Muscle layer of colon (tissue), 2 donors: ENCODE measurements at regions not wholly inside any gene's neighbourhood (a gene's known extent, or its start where the extent isn't known, plus 50 kb on each side); places are given as distances from the start of the nearest gene placed in this dataset.

Experiments used
- H3K27ac ChIP-seq: one replicate; pipeline ENCODE4 v1.7.0; 2013; ENCODE audit warnings: low read depth, mild to moderate bottlenecking, low read length, moderate library complexity
- H3K27me3 ChIP-seq, 2 donors: one replicate each; pipeline ENCODE4 v1.7.0; 2013; ENCODE audit warnings: low read length in 2 of 2, mild to moderate bottlenecking in 2 of 2; ENCODE audit not compliant: insufficient read depth in 2 of 2, control insufficient read depth in 1 of 2
- H3K36me3 ChIP-seq: one replicate; pipeline ENCODE4 v1.7.0; 2013; ENCODE audit warnings: mild to moderate bottlenecking, low read length; ENCODE audit not compliant: insufficient read depth
- H3K4me1 ChIP-seq: one replicate; pipeline ENCODE4 v1.7.0; 2013; ENCODE audit warnings: mild to moderate bottlenecking, low read length; ENCODE audit not compliant: insufficient read depth
- H3K4me3 ChIP-seq, 2 donors: one replicate each; pipeline ENCODE4 v1.7.0; 2013; ENCODE audit warnings: low read length in 2 of 2, low read depth in 1 of 2, mild to moderate bottlenecking in 1 of 2, moderate library complexity in 1 of 2
- H3K9ac ChIP-seq: one replicate; pipeline ENCODE4 v1.7.0; 2013; ENCODE audit warnings: low read length
- H3K9me3 ChIP-seq: one replicate; pipeline ENCODE4 v1.7.0; 2013; ENCODE audit warnings: mild to moderate bottlenecking, low read length
- donor health status: abdominal sarcoma.
- donor health status: Adenocarcinoma of cecum.

DNA sequence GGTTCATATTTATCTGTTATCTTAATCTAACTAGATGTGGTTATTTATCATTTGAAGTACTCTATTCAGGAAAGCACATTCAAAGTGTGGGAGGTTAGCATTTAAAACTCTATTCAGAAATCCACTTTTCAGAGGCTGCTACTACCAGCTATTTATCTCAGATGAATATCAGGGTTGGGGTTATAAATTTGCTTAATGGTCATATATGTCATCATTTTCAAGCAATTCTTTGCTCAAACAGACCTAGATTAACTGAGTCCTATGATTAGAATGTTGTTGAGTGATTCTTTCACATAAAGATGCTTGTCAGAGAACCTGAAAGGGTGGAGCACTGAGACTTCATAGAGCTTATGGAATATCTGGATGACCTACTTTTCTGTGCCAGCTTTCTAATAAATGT, 436.9 kb upstream of the TGFBR2 start:
- Histone ChIP-seq H3K36me3 (no peaks in the 10 kb centered on the region), H3K4me3 (no peak overlapping the region), H3K27ac (no peak overlapping the region), H3K9ac (no peak overlapping the region), H3K4me1 (peaks cover 6% of the 10 kb centered on the region), H3K27me3 (no peaks in the 10 kb centered on the region), H3K9me3 (no peaks in the 10 kb centered on the region)

DNA sequence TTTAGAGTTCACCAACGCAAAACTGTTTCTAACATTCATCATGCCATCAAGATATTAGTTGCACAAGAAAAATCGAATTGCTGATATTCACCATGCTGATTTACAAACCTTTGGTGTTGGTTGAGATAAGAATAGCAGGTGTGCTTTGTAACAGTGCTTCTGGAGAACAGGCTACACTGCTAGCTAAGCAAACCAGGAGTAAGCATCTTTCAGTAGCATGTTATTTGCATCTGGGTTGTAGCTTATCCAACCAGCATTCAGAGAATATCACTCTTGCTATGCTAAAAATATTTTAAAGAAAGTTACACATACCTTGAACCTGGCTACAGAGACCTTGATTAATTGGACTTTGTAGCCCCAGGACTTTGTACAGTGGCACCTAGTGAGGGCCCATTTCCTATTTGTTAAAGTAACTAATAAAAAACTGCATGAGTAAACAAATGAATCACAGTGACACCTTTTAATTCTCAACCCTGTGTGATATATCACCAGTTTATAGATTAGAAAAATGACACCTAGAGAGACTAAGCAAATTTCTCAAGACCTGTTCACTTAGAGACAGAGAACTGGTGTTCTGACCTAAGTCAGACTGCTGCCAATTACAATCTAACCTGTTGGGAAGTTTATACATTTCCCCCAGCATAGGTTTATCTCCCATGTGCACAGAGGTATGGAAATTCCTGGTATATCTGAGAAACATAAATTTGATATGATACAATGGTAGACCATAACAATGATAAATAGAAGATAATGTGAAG, 435.5 kb upstream of the TGFBR2 start:
- Histone ChIP-seq H3K36me3 (no peaks in the 10 kb centered on the region), H3K4me1 (peaks cover 6% of the 10 kb centered on the region), H3K27me3 (no peaks in the 10 kb centered on the region), H3K27ac (no peak overlapping the region), H3K4me3 (no peak overlapping the region), H3K9ac (no peak overlapping the region), H3K9me3 (no peaks in the 10 kb centered on the region)

DNA sequence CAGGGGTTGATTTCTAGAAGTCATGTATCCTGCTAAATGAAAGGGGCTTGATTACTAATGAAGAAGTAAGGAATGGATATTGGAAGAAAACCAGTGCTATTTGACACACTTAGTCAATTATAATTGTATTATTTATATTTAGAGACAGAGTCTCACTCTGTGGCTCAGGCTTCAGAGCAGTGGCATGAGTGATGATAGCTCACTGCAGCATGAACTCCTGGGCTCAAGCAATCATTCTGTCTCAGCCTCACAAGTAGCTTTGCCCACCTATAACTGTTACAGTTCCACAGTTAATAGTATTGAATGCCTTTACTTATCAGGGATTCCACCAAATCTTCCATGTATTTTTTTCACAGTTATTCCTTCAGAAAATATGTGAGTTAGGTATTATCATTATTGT, 432.0 kb upstream of the TGFBR2 start:
- Histone ChIP-seq H3K9ac (no peak overlapping the region), H3K4me1 (no peaks in the 10 kb centered on the region), H3K27ac (no peak overlapping the region), H3K36me3 (no peaks in the 10 kb centered on the region), H3K9me3 (no peaks in the 10 kb centered on the region), H3K4me3 (no peak overlapping the region), H3K27me3 (no peaks in the 10 kb centered on the region)

DNA sequence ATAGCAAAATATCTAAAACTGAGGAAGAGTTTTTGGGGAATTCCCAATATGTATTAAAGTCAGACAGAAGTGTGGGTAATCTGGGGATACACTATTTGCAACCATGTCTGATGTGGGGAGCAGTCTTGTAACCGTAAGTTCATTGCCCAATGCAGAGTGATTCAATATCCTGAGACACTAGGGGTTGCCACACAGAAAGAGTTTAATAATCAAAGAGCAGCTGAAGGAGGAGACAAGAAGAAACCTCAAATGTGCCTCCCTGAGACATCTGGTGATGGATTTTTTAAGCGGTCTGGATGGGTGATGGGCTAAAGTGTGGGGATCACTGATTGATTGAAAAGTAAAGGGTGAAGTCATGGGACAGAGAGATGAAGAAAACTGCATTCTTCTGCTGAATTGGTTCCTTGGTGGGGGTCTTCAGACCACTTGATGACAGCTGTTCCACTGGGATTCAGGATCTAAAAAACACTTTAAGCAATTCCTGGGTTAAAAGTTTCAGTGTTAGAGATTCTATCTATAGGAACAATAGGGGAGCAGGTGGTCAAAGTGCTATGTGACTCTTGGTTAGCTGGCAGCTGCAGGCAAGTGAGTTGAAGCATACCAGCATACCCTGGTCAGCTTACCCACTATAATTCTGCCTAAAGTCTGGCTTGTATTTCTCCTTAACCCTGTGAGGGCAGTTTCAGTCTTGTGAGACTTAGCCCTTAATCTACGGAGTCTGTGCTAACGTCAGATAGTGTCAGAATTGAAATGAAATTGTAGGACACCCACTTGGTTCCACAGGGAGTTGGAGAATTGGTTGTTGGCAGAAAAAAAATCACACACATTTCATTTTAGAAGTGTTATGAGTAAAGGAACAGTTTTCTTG, 425.9 kb upstream of the TGFBR2 start:
- Histone ChIP-seq H3K9ac (no peak overlapping the region), H3K27me3 (no peaks in the 10 kb centered on the region), H3K4me1 (peaks cover 4% of the 10 kb centered on the region), H3K36me3 (no peaks in the 10 kb centered on the region), H3K4me3 (no peak overlapping the region), H3K9me3 (no peaks in the 10 kb centered on the region), H3K27ac (no peak overlapping the region)

DNA sequence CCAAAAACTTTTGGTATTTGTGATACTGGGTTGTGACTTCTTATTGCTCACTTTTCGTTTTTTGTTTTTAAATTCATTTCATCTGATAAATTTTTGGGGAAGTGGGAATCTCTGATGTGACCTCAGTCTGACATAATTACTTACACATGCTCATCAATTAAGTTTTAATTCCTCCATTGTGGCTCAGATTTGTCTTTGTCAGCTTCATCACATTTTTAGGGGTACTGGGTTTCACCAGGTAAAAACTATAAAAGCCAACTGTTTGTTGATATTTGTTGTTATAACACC, 425.3 kb upstream of the TGFBR2 start:
- Histone ChIP-seq H3K4me3 (no peak overlapping the region), H3K9me3 (no peaks in the 10 kb centered on the region), H3K36me3 (no peaks in the 10 kb centered on the region), H3K9ac (no peak overlapping the region), H3K4me1 (peaks cover 4% of the 10 kb centered on the region), H3K27ac (no peak overlapping the region), H3K27me3 (no peaks in the 10 kb centered on the region)

DNA sequence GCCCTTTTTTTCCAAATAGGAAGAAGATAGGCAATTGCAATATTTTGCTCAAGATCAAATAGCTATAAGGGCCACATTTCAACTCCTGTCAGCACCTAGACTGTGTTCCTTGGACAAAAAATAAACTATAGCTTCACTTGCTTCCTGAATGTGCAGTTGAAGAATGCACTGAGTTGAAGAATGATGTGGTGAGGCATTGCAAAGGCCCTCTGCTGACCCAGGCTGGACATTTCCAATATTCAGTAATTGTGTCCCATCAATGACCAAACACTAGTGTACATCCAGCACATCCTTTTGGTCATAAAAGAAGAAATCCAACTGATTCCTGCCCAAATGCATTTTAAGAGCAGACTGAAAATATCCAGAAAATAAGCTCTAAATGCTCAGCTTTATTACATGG, 424.8 kb upstream of the TGFBR2 start:
- Histone ChIP-seq H3K9ac (no peak overlapping the region), H3K4me1 (peaks cover 4% of the 10 kb centered on the region), H3K27ac (no peak overlapping the region), H3K27me3 (no peaks in the 10 kb centered on the region), H3K36me3 (no peaks in the 10 kb centered on the region), H3K9me3 (no peaks in the 10 kb centered on the region), H3K4me3 (no peak overlapping the region)

DNA sequence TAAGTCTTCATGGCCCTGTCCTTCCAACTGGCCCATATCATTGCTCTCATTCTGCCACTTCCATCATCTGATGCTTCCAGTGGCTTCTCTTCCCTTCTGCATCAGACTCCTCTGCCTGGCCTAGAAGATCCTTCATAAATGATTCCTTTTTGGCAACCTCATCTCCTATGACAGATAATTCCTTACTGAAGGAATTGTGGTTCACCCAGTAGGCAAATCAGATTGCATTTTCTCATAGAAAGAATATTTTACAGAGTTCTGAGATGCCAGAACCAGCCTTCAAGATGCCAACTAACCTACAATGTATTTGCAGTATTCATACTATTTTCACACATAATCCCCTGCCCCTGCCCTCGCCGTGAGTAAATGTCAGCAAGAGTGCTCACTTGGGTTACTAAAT, 423.0 kb upstream of the TGFBR2 start:
- Histone ChIP-seq H3K36me3 (no peaks in the 10 kb centered on the region), H3K9me3 (no peaks in the 10 kb centered on the region), H3K4me1 (peaks cover 4% of the 10 kb centered on the region), H3K9ac (no peak overlapping the region), H3K4me3 (no peak overlapping the region), H3K27ac (no peak overlapping the region), H3K27me3 (no peaks in the 10 kb centered on the region)

DNA sequence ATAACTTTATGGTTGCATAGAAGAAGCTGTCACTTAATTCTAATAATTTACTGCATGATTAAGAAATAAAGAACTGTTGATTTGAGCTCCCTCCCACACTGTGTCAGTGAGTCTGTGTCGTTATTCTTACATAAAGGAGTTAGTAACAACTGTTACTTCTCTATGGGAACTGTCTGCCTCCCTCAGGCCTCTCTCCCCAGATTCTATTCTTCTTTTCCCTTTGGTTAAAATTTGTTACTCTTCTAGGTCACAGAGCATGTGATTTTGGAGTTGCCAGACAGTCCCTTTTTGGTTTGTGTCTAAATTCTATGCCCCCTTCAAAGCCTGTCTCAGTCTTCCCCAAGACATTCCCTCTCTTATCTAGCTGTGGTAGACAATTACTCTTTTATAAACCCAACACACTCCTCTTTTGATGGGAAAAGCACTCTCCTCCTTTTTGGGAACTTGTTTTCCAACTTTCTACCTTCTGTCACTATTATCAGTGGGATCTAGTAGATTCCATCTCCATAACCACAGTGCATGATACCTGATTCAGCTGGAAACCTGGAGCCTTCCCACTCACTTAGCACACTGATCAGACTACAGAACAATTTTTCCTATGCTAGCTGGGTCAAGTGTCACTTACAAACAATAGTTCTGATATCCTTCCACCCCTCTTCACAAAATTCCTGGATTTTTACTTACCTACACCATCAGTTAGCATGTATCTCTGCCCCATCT, 422.1 kb upstream of the TGFBR2 start:
- Histone ChIP-seq H3K4me1 (peaks cover 4% of the 10 kb centered on the region), H3K4me3 (no peak overlapping the region), H3K9me3 (no peaks in the 10 kb centered on the region), H3K36me3 (no peaks in the 10 kb centered on the region), H3K27me3 (no peaks in the 10 kb centered on the region), H3K9ac (no peak overlapping the region), H3K27ac (no peak overlapping the region)

DNA sequence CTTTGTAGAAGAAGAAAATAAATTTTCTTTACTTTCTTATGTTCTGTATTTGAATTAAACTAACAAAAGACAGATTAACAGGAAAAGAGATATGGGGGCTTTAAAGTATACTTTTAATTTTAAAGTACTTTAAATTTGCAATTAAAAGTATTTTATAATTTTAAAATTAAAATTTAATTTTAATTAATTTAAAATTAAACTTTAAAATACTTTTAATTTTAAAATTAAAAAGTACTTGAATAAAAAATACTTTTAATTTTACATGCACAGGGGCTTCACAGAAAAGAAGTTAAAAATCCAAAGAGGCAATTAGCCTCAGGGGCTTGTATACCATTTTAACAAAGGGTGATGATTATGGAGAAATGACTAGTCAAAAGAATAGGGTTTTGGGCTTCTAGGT, 420.5 kb upstream of the TGFBR2 start:
- H3K27ac ChIP-seq = no peak overlapping the region
- H3K9me3 ChIP-seq = no peaks in the 10 kb centered on the region
- no peaks in the 10 kb centered on the region for H3K27me3 ChIP-seq
- H3K9ac ChIP-seq = no peak overlapping the region
- no peak overlapping the region for H3K4me3 ChIP-seq
- peaks cover 2% of the 10 kb centered on the region for H3K4me1 ChIP-seq
- H3K36me3 ChIP-seq = no peaks in the 10 kb centered on the region

DNA sequence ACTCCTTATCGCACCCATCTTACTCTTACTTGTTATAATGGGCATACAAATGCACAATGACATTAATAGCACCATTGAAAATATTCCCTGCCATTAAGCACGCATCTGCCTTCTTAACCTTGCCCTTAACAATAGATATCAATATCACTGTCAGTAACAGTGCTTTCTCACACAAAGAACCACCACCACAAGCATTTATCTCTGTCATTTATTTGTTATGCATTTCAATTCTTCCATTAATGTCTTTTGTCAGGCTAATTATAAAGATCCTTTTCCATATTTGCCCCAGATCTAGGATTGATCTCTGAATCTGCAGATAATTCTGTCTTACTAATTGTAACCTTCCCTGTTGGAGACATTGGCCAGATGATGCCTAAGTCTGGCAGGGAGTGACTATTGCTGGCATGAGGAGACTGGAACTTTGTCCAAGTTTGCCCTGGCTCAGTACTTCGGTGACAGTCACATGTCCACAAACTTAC, 419.6 kb upstream of the TGFBR2 start:
- Histone ChIP-seq H3K27ac (no peak overlapping the region), H3K9me3 (no peaks in the 10 kb centered on the region), H3K36me3 (no peaks in the 10 kb centered on the region), H3K27me3 (no peaks in the 10 kb centered on the region), H3K4me3 (no peak overlapping the region), H3K9ac (no peak overlapping the region), H3K4me1 (no peaks in the 10 kb centered on the region)

DNA sequence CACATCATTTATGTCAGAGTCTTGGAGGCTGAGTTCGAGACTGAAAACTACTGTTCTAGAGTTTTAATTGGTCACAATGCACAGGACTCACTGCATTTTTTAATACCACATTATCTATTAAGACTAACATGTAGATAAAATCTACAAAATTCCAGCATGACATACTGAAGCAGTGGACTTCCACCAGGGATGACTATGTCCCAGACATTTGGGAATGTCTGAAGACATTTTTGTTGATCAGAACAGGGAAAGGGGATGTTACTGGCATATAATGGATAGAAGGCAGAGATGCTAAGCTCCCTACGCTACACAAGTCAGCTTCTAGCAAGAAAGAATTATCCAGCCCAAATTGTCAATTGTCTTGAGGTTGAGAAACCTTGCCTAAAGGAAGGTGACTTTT, 419.0 kb upstream of the TGFBR2 start:
- Histone ChIP-seq H3K9ac (no peak overlapping the region), H3K27ac (no peak overlapping the region), H3K9me3 (no peaks in the 10 kb centered on the region), H3K4me1 (no peaks in the 10 kb centered on the region), H3K27me3 (no peaks in the 10 kb centered on the region), H3K36me3 (no peaks in the 10 kb centered on the region), H3K4me3 (no peak overlapping the region)
